ENCODE measurements at regions not wholly inside any gene's neighbourhood (a gene's known extent, or its start where the extent isn't known, plus 50 kb on each side); places are given as distances from the start of the nearest gene placed in this dataset.

- peaks cover 0 to 36% (median 7%) of the 10 kb centered on the region in 4 donors for H3K4me1 ChIP-seq
- no peaks in the 10 kb centered on the region for H3K27me3 ChIP-seq
- 40 to 44% methylated on average over 11 of the region's 11 CpGs for WGBS, 2 donors
- no peaks in the 10 kb centered on the region for H3K9me3 ChIP-seq
- TF ChIP-seq POLR2A (IDR thresholded peaks at IDR 0.05), result no peak
- TF ChIP-seq EP300 (IDR thresholded peaks at IDR 0.05), result no peak
- no peak for TF ChIP-seq CTCF (IDR thresholded peaks at IDR 0.05)
- peak overlapping the region in 1 of 4 donors; percentile 65 for H3K27ac ChIP-seq
- DNase-seq (ENCODE audit: low spot score in 2 of 2), result no peak
- peak overlapping the region in 1 of 4 donors; percentile 24 for H3K4me3 ChIP-seq
- no peaks in the 10 kb centered on the region for H3K36me3 ChIP-seq
These were observed 108.3 kb upstream of the SLC4A4 start for GRCh38 chr4:71230271-71231128.

GRCh38 chr4:71231129-71232055 is 107.4 kb upstream of the SLC4A4 start:
- TF ChIP-seq POLR2A (IDR thresholded peaks at IDR 0.05), result no peak
- peak in 1 of 2 donors; percentile 46 for TF ChIP-seq EP300 (IDR thresholded peaks at IDR 0.05)
- peak; percentile 45 to 52 for DNase-seq (ENCODE audit: low spot score in 2 of 2)
- peak overlapping the region in 1 of 4 donors; percentile 24 for H3K4me3 ChIP-seq
- no peaks in the 10 kb centered on the region for H3K27me3 ChIP-seq
- peak overlapping the region in 2 of 4 donors; percentile 7 to 65 for H3K27ac ChIP-seq
- H3K9me3 ChIP-seq, result no peaks in the 10 kb centered on the region
- H3K4me1 ChIP-seq, result peaks cover 0 to 36% (median 9%) of the 10 kb centered on the region in 4 donors
- H3K36me3 ChIP-seq, result no peaks in the 10 kb centered on the region
- 38 to 41% methylated on average over 14 of the region's 14 CpGs for WGBS, 2 donors

GRCh38 chr4:71232056-71232430 is 106.8 kb upstream of the SLC4A4 start:
- TF ChIP-seq EP300 (IDR thresholded peaks at IDR 0.05) (no peak), CTCF (IDR thresholded peaks at IDR 0.05) (no peak), POLR2A (IDR thresholded peaks at IDR 0.05) (no peak)
- 25 to 42% methylated on average over 1 of the region's 1 CpG for WGBS, 2 donors
- peaks cover 0 to 36% (median 9%) of the 10 kb centered on the region in 4 donors for H3K4me1 ChIP-seq
- no peaks in the 10 kb centered on the region for H3K27me3 ChIP-seq
- no peaks in the 10 kb centered on the region for H3K9me3 ChIP-seq
- no peaks in the 10 kb centered on the region for H3K36me3 ChIP-seq
- DNase-seq (ENCODE audit: low spot score in 2 of 2), result no peak
- no peak overlapping the region for H3K4me3 ChIP-seq
- H3K27ac ChIP-seq, result peak overlapping the region in 1 of 4 donors; percentile 7

- H3K9me3 ChIP-seq, result no peaks in the 10 kb centered on the region
- no peak overlapping the region for H3K27ac ChIP-seq
- peaks cover 0 to 36% (median 9%) of the 10 kb centered on the region in 4 donors for H3K4me1 ChIP-seq
- H3K27me3 ChIP-seq, result no peaks in the 10 kb centered on the region
- WGBS, 2 donors, result 50 to 53% methylated on average over 1 of the region's 1 CpG
- H3K36me3 ChIP-seq, result no peaks in the 10 kb centered on the region
- DNase-seq (ENCODE audit: low spot score in 2 of 2), result no peak
- no peak overlapping the region for H3K4me3 ChIP-seq
- TF ChIP-seq EP300 (IDR thresholded peaks at IDR 0.05) (no peak), CTCF (IDR thresholded peaks at IDR 0.05) (no peak), POLR2A (IDR thresholded peaks at IDR 0.05) (no peak)
These were observed 106.0 kb upstream of the SLC4A4 start for GRCh38 chr4:71232846-71233245.

- Histone ChIP-seq H3K4me3 (no peak overlapping the region), H3K9me3 (no peaks in the 10 kb centered on the region), H3K36me3 (no peaks in the 10 kb centered on the region), H3K4me1 (peaks cover 0 to 24% (median 8%) of the 10 kb centered on the region in 4 donors), H3K27ac (no peak overlapping the region), H3K27me3 (no peaks in the 10 kb centered on the region)
- TF ChIP-seq EP300 (IDR thresholded peaks at IDR 0.05), result no peak
- TF ChIP-seq CTCF (IDR thresholded peaks at IDR 0.05), result no peak
- TF ChIP-seq POLR2A (IDR thresholded peaks at IDR 0.05), result no peak
- 35 to 49% methylated on average over 12 of the region's 12 CpGs for WGBS, 2 donors
- no peak for DNase-seq (ENCODE audit: low spot score in 2 of 2)
These were observed 103.3 kb upstream of the SLC4A4 start for GRCh38 chr4:71235311-71236201.

Data from tibial nerve (tissue), 4 donors.